Ammon's horn (tissue), 1 donor: ENCODE measurements at regions not wholly inside any gene's neighbourhood (a gene's known extent, or its start where the extent isn't known, plus 50 kb on each side); places are given as distances from the start of the nearest gene placed in this dataset.
"Not testable (repeated sequence)": the region's sequence is repeated elsewhere in the genome, so short reads cannot be mapped to it uniquely, and the experiment has no call there.

Source experiments
- DNase-seq: peaks from one replicate; pipeline ENCODE4 v3.0.0-alpha.2; 2016; ENCODE audit warnings: low spot score

DNA sequence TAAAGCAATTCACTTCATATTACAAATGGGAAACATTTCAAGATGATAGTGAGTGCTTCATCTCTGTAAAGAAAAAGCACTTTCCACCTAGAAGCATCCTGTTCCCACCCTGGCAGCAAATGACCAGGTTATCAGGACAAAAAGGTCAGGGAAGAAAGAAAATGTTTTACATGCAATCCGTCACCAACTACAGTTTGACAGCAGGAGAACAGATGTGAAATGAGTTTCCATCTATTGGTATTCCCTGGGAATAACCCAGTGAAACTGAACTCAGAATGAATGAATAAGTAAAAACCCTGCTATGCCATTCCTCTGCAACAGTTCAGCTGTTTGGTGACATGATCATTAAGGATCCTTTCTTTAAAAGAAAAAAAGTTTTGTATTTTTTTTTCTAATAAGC, 67.6 kb downstream of the HTR1A start:
- no peak for DNase-seq

DNA sequence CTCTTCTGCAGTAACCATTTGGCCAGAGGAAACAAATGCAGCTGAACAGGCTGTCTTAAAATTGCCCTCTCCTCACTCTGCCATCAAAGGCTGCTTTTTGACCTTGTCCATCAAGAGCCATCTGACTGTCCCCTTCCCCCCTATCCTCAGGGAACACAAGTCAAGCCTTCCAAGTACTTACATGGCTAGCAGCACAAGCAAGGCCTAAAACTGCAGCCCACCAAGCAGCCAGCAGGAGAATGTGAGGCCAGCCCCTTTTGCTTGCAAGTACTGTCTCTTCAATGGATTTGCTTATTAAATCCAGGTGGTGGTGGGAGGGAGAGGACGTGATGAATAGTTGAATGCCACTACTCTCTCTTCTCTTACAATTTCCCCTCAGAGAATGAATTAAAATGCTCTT, 83.5 kb downstream of the HTR1A start:
- peak; percentile 25 for DNase-seq

DNA sequence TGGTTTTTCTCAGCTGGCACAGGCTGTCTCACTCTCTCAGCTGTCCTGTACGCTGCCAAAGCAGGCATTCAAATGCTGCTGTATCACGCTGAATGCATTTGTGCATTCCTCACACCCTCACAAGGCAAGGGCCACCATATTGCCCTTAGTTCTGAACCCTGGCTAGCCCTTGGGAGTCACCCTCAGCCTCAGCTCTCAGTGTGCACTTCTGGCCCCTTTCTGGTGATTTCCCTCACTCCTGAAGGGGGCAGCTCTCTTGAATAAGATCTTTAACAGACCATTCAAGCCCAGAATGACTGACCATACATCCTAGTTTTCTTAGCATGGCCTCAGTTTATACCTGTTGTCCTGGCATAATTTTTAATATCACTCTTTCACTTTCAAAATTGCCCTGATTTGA, 84.3 kb downstream of the HTR1A start:
- DNase-seq: no peak

DNA sequence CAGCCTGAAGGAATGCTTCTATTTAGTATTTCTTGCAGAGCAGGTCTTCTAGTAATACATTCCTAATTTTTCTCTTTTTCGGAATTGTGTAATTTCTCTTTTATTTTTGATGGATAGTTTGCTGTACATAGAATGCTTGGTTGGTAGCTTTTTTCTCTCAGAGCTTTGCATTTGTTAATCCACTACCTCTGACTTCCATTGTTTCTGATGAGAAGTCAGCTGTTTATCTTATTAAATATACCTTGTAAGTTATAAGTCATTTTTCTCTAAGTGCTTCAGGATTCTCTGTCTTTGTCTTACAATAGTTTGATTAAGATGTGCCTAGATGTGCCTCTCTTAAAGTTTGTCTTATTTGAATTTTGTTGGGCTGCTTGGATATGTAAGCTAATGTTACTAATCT, 101.9 kb downstream of the HTR1A start:
- DNase-seq: no peak

DNA sequence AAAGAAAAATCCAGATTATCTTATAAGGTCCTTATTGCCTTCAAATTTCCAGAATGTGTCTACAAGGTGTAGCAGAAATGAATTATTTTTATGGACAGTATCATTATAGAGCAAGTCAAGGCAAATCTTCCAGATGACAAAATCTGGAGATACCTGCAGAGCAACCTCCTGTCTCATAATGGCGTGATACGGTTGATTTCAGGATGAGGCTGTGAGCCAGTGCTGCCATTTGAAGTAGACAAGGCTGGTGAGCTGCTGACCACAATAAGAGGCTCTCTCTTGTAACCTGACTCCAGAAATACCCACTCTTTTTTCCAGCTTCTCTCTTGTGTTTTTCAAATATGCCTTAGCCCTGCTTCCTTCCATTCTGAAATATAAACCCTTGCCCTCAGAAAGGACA, 108.2 kb downstream of the HTR1A start:
- DNase-seq: no peak

DNA sequence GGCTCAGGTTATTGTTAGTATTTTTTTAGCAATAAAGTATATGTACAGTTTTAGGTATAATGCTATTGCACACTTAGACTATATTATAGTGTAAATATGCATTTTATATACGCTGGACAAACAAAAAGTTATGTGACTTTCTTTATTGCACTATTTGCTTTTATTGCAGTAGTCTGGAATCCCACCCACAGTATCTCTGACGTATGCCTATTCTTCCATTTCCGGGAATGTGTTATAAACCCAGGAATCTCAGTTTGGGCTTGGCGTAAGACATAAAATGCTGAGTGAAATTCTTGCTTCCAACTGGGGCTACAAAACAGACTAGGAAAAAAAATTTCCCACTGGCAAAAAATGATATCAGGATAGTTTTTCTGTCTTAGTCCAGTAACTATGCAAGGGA, 119.1 kb downstream of the HTR1A start:
- no peak for DNase-seq

DNA sequence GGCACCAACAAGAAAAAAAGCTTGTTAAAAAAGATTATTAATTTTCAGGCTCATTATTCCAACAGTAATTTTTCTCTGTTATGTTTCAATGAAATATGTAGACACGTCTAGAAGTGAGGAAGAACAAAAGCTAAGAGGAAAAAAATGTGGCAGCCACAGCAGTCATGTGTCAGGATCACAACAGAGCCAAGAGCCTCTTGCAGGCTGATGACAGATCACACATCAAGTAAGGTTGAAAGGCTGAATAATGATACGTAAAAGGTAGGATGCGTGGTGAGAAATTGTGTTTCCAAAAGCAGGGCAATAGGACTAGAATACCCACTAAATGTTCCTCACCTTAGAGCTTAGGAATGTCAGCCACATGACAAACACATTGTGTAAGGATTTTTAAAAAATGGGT, 124.8 kb downstream of the HTR1A start:
- no peak for DNase-seq

DNA sequence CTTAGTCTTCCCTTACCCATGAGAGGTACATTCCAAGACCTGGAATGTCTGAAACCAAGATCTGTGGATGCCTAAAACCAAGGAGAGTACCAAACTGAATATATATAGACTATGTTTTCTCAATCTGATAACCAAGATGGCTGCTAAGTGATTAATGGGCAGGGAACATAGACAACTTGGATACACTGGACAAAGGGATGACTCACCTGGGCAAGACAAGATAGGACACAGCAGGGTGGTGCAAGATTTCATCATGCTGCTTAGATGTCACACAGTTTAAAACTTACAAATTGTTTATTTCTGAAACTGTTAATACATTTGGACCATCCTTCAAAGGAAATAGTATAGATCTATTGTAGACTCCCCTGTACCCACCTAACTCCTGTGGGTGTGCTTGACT, 130.9 kb downstream of the HTR1A start:
- no peak for DNase-seq

DNA sequence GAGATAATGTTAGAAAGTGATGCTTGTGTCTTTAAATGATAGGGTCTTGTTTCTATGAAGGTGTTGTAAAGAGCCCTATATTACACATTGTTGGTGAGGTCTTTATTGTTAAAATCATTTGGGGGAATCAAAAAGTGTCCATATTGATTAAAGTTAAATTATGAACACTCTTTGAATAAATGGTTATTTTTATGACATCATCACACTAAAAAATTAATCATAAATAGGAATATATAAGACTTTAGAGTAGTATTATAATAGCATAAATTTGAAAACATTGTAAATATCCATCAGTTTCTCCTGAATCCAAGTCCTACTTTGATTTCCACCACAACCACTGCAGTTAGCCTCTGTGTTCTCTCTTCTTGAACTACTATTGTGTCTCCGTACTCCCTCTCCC, 136.3 kb downstream of the HTR1A start:
- DNase-seq: no peak

DNA sequence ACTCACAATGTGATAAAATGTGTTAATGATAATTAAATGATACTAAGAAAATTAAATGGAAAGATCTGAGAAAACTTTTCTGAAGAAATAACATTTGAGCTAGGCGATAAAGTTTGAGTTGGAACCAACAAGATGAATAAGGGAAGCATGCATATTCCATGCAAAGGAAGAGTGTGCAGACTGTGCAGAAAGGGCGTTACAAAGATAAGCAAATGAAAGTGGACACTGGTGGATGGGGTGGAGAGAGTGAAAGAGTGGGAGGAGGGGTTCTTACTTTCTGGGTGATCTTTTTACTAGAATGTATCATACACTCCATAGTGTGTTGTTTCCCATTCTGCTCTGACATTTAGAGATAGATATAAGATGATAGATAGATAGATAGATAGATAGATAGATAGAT, 138.7 kb downstream of the HTR1A start:
- no peak for DNase-seq

DNA sequence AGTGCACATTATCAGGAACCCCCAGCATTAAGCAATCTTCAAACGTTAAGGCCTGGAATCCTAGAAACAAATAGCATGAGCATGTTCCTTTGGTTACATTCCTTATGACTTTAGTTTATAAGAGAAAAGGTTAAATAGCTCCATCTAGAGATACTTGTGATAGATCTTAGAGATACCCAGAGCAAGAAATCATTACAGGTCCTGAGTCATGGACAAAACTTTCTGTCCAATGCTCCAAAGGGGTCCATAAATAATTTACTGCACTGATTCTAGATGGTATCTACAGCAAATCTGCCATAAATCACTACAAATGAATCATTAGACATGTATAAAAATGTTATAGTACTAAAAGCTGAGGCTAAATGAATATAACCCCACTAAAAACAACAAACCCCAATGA, 139.6 kb downstream of the HTR1A start:
- no peak for DNase-seq

DNA sequence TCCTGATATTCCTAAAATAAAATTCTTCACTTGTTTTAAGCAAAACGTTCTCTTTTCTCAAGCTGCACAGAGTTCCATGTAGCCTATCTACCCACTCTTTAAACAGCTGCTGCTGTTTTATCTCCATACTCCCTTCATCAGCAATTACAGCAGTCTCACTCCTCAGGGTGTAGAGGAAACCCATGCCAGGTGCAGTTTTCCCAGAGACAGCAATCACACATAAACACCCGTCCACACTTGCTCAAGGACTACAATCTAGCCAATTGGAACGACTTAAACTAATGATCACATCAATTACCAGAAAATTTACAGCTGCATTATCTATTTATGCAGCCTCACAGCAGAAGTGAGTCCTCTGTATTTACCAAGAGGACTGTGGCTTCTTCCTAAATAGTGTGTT, 141.7 kb downstream of the HTR1A start:
- DNase-seq: no peak

DNA sequence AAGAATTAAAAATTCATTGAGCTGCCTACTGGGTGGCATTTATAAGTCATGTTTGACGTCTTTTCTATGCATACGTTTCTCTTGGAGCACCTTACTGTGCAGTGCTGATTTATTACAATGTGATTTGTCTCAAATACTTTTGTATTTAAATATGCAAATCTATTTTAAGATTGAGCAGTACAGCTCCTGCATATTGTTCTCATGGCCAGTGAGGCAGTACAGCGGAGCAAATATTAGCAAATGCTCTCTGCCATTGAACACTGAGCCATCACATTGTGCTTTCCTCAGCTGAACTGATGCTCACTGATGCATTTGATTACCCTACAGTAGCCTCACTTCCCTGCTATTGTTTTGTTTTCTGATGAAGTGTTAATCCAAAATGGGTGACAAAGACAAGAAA, 149.6 kb downstream of the HTR1A start:
- DNase-seq: no peak

DNA sequence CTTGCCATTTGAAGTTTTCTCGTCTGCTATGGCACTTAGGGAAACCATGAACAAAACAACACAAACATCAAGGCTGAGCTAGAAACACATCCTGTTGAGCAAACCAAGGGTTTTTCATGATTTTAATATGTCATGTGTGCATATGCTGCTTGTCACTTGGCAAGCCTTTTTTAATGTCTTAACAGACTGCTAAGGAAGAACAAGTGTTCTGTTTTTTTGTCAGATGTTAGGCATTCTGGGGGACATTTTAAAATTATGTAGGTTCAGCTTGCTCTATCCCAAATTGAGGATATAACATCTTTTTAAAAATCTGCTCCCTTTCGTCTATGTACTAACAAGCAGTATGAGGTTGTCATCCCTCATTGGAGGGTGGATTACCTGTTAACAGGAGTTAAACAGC, 150.3 kb downstream of the HTR1A start:
- no peak for DNase-seq

DNA sequence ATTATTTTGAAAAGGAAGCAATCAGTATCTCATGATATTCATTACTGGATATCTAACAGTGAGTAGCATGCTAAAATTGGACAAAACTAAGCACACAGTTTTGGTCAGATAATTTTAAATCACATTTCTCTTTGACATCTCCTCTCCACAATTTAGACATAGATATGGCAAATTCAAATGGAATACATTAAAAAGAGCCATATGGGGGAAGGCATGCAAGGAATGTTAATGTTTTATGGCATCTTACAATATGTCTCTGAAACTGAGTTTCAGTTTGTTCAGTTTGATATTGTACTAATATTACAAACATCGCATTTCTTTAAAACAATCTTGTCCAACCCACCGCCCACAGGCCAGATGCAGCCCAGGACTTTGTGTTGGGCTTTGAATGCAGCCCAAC, 151.0 kb downstream of the HTR1A start:
- DNase-seq: no peak

DNA sequence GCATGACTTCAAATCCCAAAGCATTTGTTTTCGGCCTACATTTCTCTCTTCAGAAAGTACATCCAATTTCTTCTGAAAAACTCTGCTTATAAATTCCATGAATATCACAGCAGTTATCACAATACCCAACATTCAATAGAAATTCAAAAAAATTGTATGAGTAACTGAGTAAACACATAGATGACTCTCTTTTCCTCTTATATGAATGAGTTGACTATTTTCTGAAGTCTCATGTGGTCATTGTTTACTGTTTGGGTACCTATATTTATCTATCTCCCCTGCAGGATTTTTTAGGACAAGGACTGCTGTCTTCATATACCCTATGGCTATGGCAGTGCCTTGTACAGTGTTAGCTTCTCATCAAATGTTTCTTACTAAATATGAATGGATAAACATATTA, 157.1 kb downstream of the HTR1A start:
- no peak for DNase-seq

DNA sequence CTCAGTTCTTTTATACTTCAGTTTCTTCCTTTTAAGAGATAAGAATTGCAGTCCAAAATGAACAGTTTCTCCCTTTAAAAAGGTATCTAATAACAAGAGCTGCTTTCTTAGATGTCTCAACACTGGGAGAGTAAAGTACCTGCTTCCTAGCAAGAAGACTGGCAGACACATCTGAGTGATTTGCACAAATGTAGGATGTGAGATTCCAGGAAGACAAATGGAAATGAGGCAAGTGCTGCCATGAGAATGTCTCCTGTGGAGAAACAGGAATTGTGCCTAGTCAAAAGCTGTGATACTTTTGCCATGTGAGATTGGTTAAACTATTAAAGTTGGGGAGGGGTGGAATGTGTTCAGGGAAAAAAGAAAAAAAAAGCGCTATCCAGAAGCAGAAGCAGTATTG, 159.1 kb downstream of the HTR1A start:
- no peak for DNase-seq

DNA sequence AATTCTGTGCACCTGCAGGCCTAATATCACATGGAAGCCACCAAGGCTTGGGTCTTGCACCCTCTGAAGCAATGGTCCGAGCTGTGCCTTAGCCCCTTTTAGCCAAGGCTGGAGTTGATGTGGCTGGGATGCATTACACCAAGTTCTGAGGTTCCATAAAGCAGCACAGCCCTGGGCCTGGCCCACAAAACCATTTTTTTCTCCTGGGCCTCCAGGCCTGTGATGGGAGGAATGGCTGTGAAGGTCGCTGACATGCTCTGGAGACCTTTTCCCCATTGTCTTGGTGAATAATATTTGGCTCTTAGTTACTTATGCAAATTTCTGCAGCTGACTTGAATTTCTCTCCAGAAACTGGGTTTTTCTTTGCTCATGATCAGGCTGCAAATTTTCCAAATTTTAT, 167.3 kb downstream of the HTR1A start:
- DNase-seq: no peak

DNA sequence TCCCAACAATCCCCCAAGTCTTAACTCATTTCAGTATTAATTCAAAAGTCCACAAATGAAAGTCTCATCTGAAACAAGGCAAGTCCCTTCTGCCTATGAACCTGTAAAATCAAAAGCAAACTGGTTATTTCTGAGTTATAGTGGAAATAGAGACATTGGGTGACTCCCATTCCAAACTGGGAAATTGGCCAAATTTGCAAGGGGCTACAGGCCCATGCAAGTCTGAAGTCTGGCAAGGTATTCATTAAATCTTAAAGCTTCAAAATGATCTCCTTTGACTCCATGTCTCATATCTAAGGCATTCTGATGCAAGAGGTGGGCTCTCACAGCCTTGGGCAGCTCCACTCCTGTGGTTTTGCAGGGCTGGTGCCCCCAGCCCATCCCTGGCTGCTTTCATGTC, 167.9 kb downstream of the HTR1A start:
- no peak for DNase-seq

DNA sequence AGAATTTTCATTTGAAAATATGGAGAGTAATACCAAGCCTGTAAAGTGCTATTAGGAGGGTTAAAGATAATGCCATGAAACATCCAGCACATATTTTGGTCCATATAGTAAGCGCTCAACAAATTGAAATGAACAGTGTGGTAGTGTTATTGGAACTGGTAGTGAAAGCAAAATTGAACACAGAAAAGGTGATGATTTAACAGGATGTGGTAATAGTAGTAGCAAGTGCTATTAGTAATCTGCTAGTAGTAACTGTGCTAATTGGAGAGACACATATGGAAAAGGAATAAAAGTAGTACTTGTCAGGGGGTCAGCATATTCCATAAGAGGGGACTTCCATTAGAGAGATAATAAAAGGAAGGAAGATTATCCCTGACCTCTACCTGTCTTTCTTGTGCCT, 187.3 kb downstream of the HTR1A start:
- no peak for DNase-seq

DNA sequence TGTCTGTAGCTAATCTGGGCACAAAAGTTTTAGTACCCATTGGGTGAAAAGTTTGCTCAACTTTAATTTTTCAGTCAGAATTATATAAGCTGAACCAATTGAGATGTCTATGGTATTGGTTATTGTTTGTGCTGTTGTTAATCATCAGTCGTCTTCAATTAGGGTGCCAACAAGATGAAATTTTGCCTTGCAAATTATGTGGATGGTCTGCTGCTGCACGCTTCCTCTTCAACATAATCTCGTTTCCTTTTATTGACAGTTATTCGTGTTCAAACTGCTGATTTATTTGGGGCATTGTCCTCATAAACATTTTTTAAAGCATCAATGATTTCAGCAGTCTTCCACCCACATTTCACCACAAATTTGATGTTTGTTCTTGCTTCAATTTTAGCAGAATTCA, 194.0 kb downstream of the HTR1A start:
- DNase-seq: no peak

DNA sequence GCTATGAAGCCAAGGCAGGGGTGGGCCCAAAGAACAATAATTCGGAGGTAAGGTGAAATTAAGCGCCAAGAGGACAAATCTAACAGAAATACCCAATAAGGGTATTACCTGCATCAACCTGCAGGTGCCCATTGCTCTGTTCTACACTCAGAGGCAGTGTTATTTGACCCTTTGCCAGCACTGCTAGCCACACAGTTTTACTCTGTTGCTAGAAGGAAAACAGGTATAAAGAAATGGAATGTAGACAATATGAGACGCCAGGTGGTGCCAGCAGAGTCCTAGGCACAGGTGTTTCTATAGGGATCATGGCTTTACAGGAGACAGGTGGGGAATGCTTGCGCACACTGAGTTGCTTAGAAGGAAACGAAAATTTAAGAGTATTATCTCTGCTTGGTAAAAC, 201.3 kb downstream of the HTR1A start:
- no peak for DNase-seq

DNA sequence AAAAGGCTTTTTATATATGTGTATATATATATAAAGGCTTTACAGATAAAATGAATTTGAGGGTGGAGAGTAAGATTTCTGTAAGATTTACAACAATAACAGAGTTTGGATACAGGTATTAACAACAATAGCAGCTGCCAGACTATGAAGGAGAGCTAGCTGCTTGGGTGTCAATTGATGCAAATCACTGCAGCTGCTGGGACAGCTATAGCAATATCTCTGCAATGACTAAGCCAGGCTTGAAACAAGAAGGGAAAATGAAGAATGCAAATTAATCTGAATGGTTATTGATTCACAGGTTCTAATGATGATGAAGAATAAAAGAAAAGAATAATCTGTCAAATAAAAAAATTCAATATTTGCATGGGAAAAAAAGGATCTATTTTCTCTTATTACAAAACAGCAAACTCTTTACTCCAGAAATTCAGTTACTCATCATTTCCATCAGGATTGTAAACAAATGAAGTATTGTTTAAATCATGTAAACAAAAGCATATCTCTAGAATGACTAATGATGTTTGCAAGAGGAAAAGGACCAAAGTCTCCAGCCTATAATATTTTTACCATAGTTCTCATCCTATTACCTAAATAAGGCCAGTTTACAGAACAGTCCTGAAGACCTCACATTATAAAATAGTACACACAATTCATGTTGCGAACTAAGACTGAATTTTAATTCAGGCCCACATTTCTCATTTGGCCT, 219.0 kb downstream of the HTR1A start:
- DNase-seq: no peak

DNA sequence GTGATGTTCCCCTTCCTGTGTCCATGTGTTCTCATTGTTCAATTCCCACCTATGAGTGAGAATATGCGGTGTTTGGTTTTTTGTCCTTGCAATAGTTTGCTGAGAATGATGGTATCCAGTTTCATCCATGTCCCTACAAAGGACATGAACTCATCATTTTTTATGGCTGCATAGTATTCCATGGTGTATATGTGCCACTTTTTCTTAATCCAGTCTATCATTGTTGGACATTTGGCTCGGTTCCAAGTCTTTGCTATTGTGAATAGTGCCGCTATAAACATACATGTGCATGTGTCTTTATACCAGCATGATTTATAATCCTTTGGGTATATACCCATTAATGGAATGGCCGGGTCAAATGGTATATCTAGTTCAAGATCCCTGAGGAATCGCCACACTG, 229.4 kb downstream of the HTR1A start:
- DNase-seq: not testable (repeated sequence)

DNA sequence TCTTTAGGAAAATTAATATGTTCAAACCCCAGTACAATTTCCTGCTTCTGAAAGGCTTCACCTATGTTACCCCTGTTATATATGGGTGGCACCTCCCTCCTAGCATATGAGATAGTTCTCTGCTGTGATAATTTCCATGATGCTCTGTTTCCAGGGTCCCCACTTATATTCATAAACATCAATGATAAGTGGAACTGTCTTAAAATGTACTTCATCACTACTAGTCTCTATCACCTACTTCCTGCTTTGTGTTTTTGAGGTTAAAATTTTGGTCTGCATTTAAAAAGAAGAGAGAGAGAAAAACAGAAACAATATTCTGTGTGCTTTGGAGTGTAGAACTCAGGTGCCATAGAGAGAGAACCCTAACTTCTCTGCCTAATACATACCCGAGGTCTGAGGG, 234.7 kb downstream of the HTR1A start:
- DNase-seq: no peak
